Cardiac fibroblast (primary cell): ENCODE measurements at regions not wholly inside any gene's neighbourhood (a gene's known extent, or its start where the extent isn't known, plus 50 kb on each side); places are given as distances from the start of the nearest gene placed in this dataset.

ENCODE experiments used
- DNase-seq, 2 donors: peaks; one replicate each; pipeline versions ENCODE4 v3.0.0 to v3.0.0-alpha.2; 2010; ENCODE audit warnings: low read depth in 2 of 2
- H3K4me3 ChIP-seq, 2 donors: replicated peaks in 1 of 2; 1 replicate in 1 of 2; 2 replicates in 1 of 2; pipeline ENCODE4 v1.5.1; 2011; ENCODE audit warnings: low read depth in 2 of 2, low read length in 2 of 2, mild to moderate bottlenecking in 2 of 2, moderate library complexity in 1 of 2
- CTCF ChIP-seq: IDR thresholded peaks from one replicate; pipeline ENCODE4 v1.5.1; 2011; ENCODE audit warnings: low read depth, mild to moderate bottlenecking, low read length, inconsistent platforms

GRCh38 chr13:91105270-91105669 is 242.2 kb upstream of the MIR17HG start:
- no peak for DNase-seq
- no peak overlapping the region for H3K4me3 ChIP-seq
- no peak for TF ChIP-seq CTCF

GRCh38 chr13:91106565-91106964 is 240.9 kb upstream of the MIR17HG start:
- no peak for TF ChIP-seq CTCF
- DNase-seq: no peak

GRCh38 chr13:91108315-91108714 is 239.2 kb upstream of the MIR17HG start:
- no peak for TF ChIP-seq CTCF
- H3K4me3 ChIP-seq: no peak overlapping the region
- DNase-seq: no peak

More at GRCh38 chr13:91106565-91106964, 240.9 kb upstream of the MIR17HG start:
- H3K4me3 ChIP-seq: no peak overlapping the region

GRCh38 chr13:91111476-91112200 is 235.8 kb upstream of the MIR17HG start:
- H3K4me3 ChIP-seq: no peak overlapping the region
- DNase-seq: no peak
- TF ChIP-seq CTCF: no peak

- no peak overlapping the region for H3K4me3 ChIP-seq
- TF ChIP-seq CTCF: no peak
- no peak for DNase-seq
Observed at GRCh38 chr13:91112201-91112923, 235.1 kb upstream of the MIR17HG start.

- no peak overlapping the region for H3K4me3 ChIP-seq
Observed at GRCh38 chr13:91112924-91113277, 234.6 kb upstream of the MIR17HG start.

More at GRCh38 chr13:91112924-91113277, 234.6 kb upstream of the MIR17HG start:
- no peak for TF ChIP-seq CTCF
- no peak for DNase-seq
